PC-9 (cell line): ENCODE measurements at regions not wholly inside any gene's neighbourhood (a gene's known extent, or its start where the extent isn't known, plus 50 kb on each side); places are given as distances from the start of the nearest gene placed in this dataset.

ENCODE experiments used
- BruUV-seq: library from RNA; stranded (reverse); fragments of 400-500 nt; replicated peaks from 2 replicates; lab custom pipeline; 2021; lab: Mats Ljungman, UMichigan
- CTCF ChIA-PET: fragments of 300-600 bp; sonication (Branson Sonifier 250); formaldehyde crosslinking; loops from one replicate; lab custom pipeline; 2022; ENCODE audit warnings: antibody characterized with exemption; lab: Charles Lee
- POLR2A ChIA-PET: fragments of 300-600 bp; sonication (Branson Sonifier 250); formaldehyde crosslinking; loops from one replicate; lab custom pipeline; 2022; ENCODE audit warnings: antibody characterized with exemption; ENCODE audit not compliant: unreplicated experiment; lab: Charles Lee
- DNase-seq, 2 experiments: peaks; one replicate each; pipeline versions ENCODE4 v3.0.0 to v3.0.0-alpha.2; 2015 to 2022; ENCODE audit warnings: mixed read lengths in 1 of 2
- H2AFZ ChIP-seq: fragments of 200-600 bp; sonication (generic); 2 replicates; pipeline ENCODE4 v1.8.1; 2017; ENCODE audit warnings: antibody characterized with exemption
- H3F3A ChIP-seq: fragments of 200-600 bp; sonication (generic); 2 replicates; pipeline ENCODE4 v1.8.1; 2017; ENCODE audit warnings: antibody characterized with exemption, mild to moderate bottlenecking, low read depth; ENCODE audit not compliant: insufficient read depth
- H3K27ac ChIP-seq: fragments of 200-600 bp; sonication (generic); 2 replicates; pipeline ENCODE4 v1.6.1; 2016; ENCODE audit warnings: mixed run types
- H3K27me3 ChIP-seq: fragments of 200-600 bp; sonication (generic); 2 replicates; pipeline ENCODE4 v1.6.1; 2016; ENCODE audit warnings: low read depth, mixed run types; ENCODE audit not compliant: insufficient read depth
- H3K36me3 ChIP-seq: fragments of 200-600 bp; sonication (generic); 2 replicates; pipeline ENCODE4 v1.6.1; 2016; ENCODE audit warnings: low read depth, mixed run types
- H3K4me1 ChIP-seq: fragments of 200-600 bp; sonication (generic); replicated peaks from 2 replicates; pipeline ENCODE4 v1.6.1; 2016; ENCODE audit warnings: mixed run types; ENCODE audit not compliant: insufficient read depth
- H3K4me2 ChIP-seq: fragments of 200-600 bp; sonication (generic); 2 replicates; pipeline ENCODE4 v1.6.1; 2017; ENCODE audit warnings: mixed run types
- H3K4me3 ChIP-seq: fragments of 200-600 bp; sonication (generic); 2 replicates; pipeline ENCODE4 v1.6.1; 2016; ENCODE audit warnings: mixed run types
- H3K79me2 ChIP-seq: fragments of 200-600 bp; sonication (generic); 2 replicates; pipeline ENCODE4 v1.6.1; 2017; ENCODE audit warnings: low read depth, mixed run types
- H3K9me2 ChIP-seq: fragments of 200-600 bp; sonication (generic); 2 replicates; pipeline ENCODE4 v1.8.1; 2017; ENCODE audit warnings: mild to moderate bottlenecking; ENCODE audit not compliant: insufficient read depth
- H3K9me3 ChIP-seq: fragments of 200-600 bp; sonication (generic); 2 replicates; pipeline ENCODE4 v1.8.1; 2016; ENCODE audit warnings: low read depth; ENCODE audit not compliant: insufficient read depth
- H4K20me1 ChIP-seq: fragments of 200-600 bp; sonication (generic); 2 replicates; pipeline ENCODE4 v1.8.1; 2017; ENCODE audit not compliant: insufficient read depth
- CTCF ChIP-seq: fragments of 200-600 bp; sonication (generic); conservative IDR thresholded peaks from 2 replicates; pipeline ENCODE4 v1.6.1; 2017; ENCODE audit warnings: mixed run types, antibody characterized with exemption, mild to moderate bottlenecking, moderate library complexity
- EZH2 ChIP-seq: fragments of 200-600 bp; sonication (generic); IDR thresholded peaks from 2 replicates; pipeline ENCODE4 v1.8.0; 2017; ENCODE audit warnings: antibody characterized with exemption, low read depth
- intact Hi-C: fragments of 100-400 bp; cut with micrococcal nuclease; formaldehyde crosslinking; loops from one replicate; pipeline ENCODE4 v1.10.0; 2022; ENCODE audit not compliant: unreplicated experiment

- Histone ChIP-seq H3K4me1 (no peaks in the 10 kb centered on the region), H4K20me1 (no peaks in the 10 kb centered on the region), H3F3A (no peaks in the 10 kb centered on the region), H3K79me2 (no peaks in the 10 kb centered on the region), H3K9me2 (no peaks in the 10 kb centered on the region), H2AFZ (no peak overlapping the region), H3K36me3 (no peaks in the 10 kb centered on the region), H3K27me3 (0 out of 2 replicates have a peak, but pooled peaks cover 5% of the 10 kb centered on the region), H3K4me3 (no peak overlapping the region), H3K9me3 (no peaks in the 10 kb centered on the region), H3K4me2 (no peak overlapping the region), H3K27ac (no peak overlapping the region)
- no peak for TF ChIP-seq CTCF
- no peak for TF ChIP-seq EZH2
- no TSS peak for BruUV-seq
- intact Hi-C loops = no loop called here
- DNase-seq = no peak
- ChIA-PET CTCF (no interaction called here), POLR2A (no interaction called here)
Observed at GRCh38 chr2:67954093-67954748, 108.6 kb downstream of the C1D start.

GRCh38 chr2:67955748-67956603 lies 106.8 kb downstream of the C1D start:
- H3K27ac ChIP-seq = no peak overlapping the region
- H3K9me2 ChIP-seq = no peaks in the 10 kb centered on the region
- no peak overlapping the region for H2AFZ ChIP-seq
- no peak overlapping the region for H3K4me2 ChIP-seq
- H3K9me3 ChIP-seq = no peaks in the 10 kb centered on the region
- H3K4me3 ChIP-seq = no peak overlapping the region
- 0 out of 2 replicates have a peak, but pooled peaks cover 5% of the 10 kb centered on the region for H3K27me3 ChIP-seq
- intact Hi-C loops = no loop called here
- no peaks in the 10 kb centered on the region for H3F3A ChIP-seq
- no peaks in the 10 kb centered on the region for H3K36me3 ChIP-seq
- CTCF ChIA-PET = no interaction called here
- no peaks in the 10 kb centered on the region for H4K20me1 ChIP-seq
- no peak for DNase-seq
- POLR2A ChIA-PET = no interaction called here
- H3K79me2 ChIP-seq = no peaks in the 10 kb centered on the region
- BruUV-seq = no TSS peak
- H3K4me1 ChIP-seq = no peaks in the 10 kb centered on the region
- TF ChIP-seq CTCF = no peak
- TF ChIP-seq EZH2 = no peak

GRCh38 chr2:67965246-67965645 lies 97.6 kb downstream of the C1D start:
- POLR2A ChIA-PET = no interaction called here
- no peak for DNase-seq
- H3K27ac ChIP-seq = no peak overlapping the region

More at GRCh38 chr2:67965246-67965645, 97.6 kb downstream of the C1D start:
- no peaks in the 10 kb centered on the region for H4K20me1 ChIP-seq
- H2AFZ ChIP-seq = no peak overlapping the region
- H3F3A ChIP-seq = no peaks in the 10 kb centered on the region
- H3K4me2 ChIP-seq = no peak overlapping the region
- no peak for TF ChIP-seq EZH2
- TF ChIP-seq CTCF = no peak
- BruUV-seq = no TSS peak
- H3K27me3 ChIP-seq = no peaks in the 10 kb centered on the region
- no peaks in the 10 kb centered on the region for H3K79me2 ChIP-seq
- intact Hi-C loops = no loop called here
- no peaks in the 10 kb centered on the region for H3K9me3 ChIP-seq
- H3K9me2 ChIP-seq = no peaks in the 10 kb centered on the region
- no peaks in the 10 kb centered on the region for H3K4me1 ChIP-seq
- no peak overlapping the region for H3K4me3 ChIP-seq
- CTCF ChIA-PET = no interaction called here
- no peaks in the 10 kb centered on the region for H3K36me3 ChIP-seq
